ENCODE measurements at regions not wholly inside any gene's neighbourhood (a gene's known extent, or its start where the extent isn't known, plus 50 kb on each side); places are given as distances from the start of the nearest gene placed in this dataset.

DNA sequence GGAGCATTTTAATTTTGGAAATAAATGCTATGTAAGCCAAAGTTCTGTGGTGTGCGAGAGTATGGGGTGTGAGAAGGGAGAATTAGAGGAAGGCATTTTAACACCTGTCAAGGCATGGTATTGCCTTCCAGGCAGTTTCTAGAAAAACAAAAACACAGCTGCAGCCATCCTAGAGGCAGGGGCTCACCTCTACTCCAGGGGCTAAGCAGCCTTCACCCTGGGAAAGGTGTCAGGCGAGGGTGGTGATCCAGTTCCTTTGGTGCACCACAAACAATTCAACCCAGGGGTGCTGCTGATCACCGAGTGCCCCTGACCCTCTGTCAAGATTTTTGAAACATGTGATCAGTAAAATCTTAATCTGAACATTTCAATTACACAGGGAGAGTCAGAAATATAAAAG is 59.2 kb upstream of the GPR26 start:
- no peak for ATAC-seq (ENCODE audit: poor library complexity)
- no peak overlapping the region for H3K27ac Mint-ChIP-seq
- no peak for DNase-seq

DNA sequence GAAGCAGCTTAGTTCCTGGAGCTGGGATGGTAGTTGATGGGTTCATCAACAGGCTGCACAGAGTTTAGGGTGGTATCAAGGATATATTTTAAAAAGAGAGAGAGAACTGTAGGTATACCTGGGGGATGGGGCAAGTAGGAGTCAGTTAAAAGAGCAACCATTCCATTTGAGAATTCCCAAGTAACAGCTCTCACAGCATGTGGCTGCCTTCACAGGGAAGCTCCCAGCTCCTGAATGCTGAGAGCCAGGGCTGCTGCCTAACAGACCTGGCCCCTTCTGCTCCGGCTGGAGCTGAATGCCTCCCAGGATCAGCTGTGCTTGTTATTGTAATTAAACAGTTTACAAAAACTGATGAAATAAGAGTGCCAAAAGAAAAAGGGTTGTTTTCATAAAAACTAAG is 58.8 kb upstream of the GPR26 start:
- no peaks in the 10 kb centered on the region for H3K36me3 Mint-ChIP-seq (ENCODE audit: low read depth)
- Histone ChIP-seq H3K4me1 (ENCODE audit: insufficient read depth, low read length) (no peaks in the 10 kb centered on the region), H3K36me3 (ENCODE audit: insufficient read depth, low read length) (no peaks in the 10 kb centered on the region), H3K27me3 (ENCODE audit: control insufficient read depth in 1 of 2, insufficient read depth in 2 of 2, low read length in 2 of 2) (peaks cover 11 to 17% of the 10 kb centered on the region in 2 experiments), H3K9me3 (ENCODE audit: control insufficient read depth in 1 of 2, insufficient read depth in 1 of 2, low read length in 2 of 2) (peaks cover 0 to 5% of the 10 kb centered on the region in 2 experiments), H3K27ac (ENCODE audit: low read depth in 1 of 2, low read length in 2 of 2) (no peak overlapping the region), H3K4me3 (ENCODE audit: low read length) (no peak overlapping the region)
- H3K27ac Mint-ChIP-seq: no peak overlapping the region
- DNase-seq (no peak), ATAC-seq (ENCODE audit: poor library complexity) (no peak)
- peaks cover 3% of the 10 kb centered on the region for H3K9me3 Mint-ChIP-seq
- no peak for TF ChIP-seq CTCF (IDR thresholded peaks at IDR 0.05)
- H3K4me1 Mint-ChIP-seq (ENCODE audit: low read depth): no peaks in the 10 kb centered on the region
- peaks cover 52% of the 10 kb centered on the region for H3K27me3 Mint-ChIP-seq
- CTCF ChIA-PET: no interaction called here
- intact Hi-C loops (cut with DNase I, micrococcal nuclease): no loop called here
- H3K4me3 Mint-ChIP-seq: no peak overlapping the region
- POLR2A ChIA-PET: no interaction called here

More for the DNA sequence above, 59.2 kb upstream of the GPR26 start:
- Mint-ChIP-seq H3K27me3 (peaks cover 53% of the 10 kb centered on the region), H3K36me3 (ENCODE audit: low read depth) (no peaks in the 10 kb centered on the region), H3K4me1 (ENCODE audit: low read depth) (no peaks in the 10 kb centered on the region), H3K4me3 (no peak overlapping the region), H3K9me3 (peaks cover 3% of the 10 kb centered on the region)
- H3K27ac ChIP-seq (ENCODE audit: low read depth in 1 of 2, low read length in 2 of 2): no peak overlapping the region
- peaks cover 11 to 17% of the 10 kb centered on the region in 2 experiments for H3K27me3 ChIP-seq (ENCODE audit: control insufficient read depth in 1 of 2, insufficient read depth in 2 of 2, low read length in 2 of 2)
- POLR2A ChIA-PET: no interaction called here
- no peaks in the 10 kb centered on the region for H3K4me1 ChIP-seq (ENCODE audit: insufficient read depth, low read length)
- TF ChIP-seq CTCF (IDR thresholded peaks at IDR 0.05): no peak
- intact Hi-C loops (cut with DNase I, micrococcal nuclease): no loop called here
- H3K4me3 ChIP-seq (ENCODE audit: low read length): no peak overlapping the region
- H3K9me3 ChIP-seq (ENCODE audit: control insufficient read depth in 1 of 2, insufficient read depth in 1 of 2, low read length in 2 of 2): peaks cover 0 to 5% of the 10 kb centered on the region in 2 experiments
- H3K36me3 ChIP-seq (ENCODE audit: insufficient read depth, low read length): no peaks in the 10 kb centered on the region
- CTCF ChIA-PET: no interaction called here

GRCh38 chr10:123608047-123608446 is 58.1 kb upstream of the GPR26 start:
- ChIA-PET POLR2A (no interaction called here), CTCF (no interaction called here)
- Mint-ChIP-seq H3K27ac (no peak overlapping the region), H3K4me1 (ENCODE audit: low read depth) (no peaks in the 10 kb centered on the region), H3K27me3 (peaks cover 52% of the 10 kb centered on the region), H3K36me3 (ENCODE audit: low read depth) (no peaks in the 10 kb centered on the region), H3K9me3 (peaks cover 3% of the 10 kb centered on the region), H3K4me3 (no peak overlapping the region)
- no peak for DNase-seq
- peaks cover 11 to 16% of the 10 kb centered on the region in 2 experiments for H3K27me3 ChIP-seq (ENCODE audit: control insufficient read depth in 1 of 2, insufficient read depth in 2 of 2, low read length in 2 of 2)
- H3K36me3 ChIP-seq (ENCODE audit: insufficient read depth, low read length): no peaks in the 10 kb centered on the region
- no peaks in the 10 kb centered on the region for H3K4me1 ChIP-seq (ENCODE audit: insufficient read depth, low read length)
- intact Hi-C loops (cut with DNase I, micrococcal nuclease): no loop called here
- no peak overlapping the region for H3K4me3 ChIP-seq (ENCODE audit: low read length)
- TF ChIP-seq CTCF (IDR thresholded peaks at IDR 0.05): no peak
- peaks cover 0 to 4% of the 10 kb centered on the region in 2 experiments for H3K9me3 ChIP-seq (ENCODE audit: control insufficient read depth in 1 of 2, insufficient read depth in 1 of 2, low read length in 2 of 2)
- no peak overlapping the region for H3K27ac ChIP-seq (ENCODE audit: low read depth in 1 of 2, low read length in 2 of 2)
- no peak for ATAC-seq (ENCODE audit: poor library complexity)
